HG02870 (cell line): ENCODE measurements at regions not wholly inside any gene's neighbourhood (a gene's known extent, or its start where the extent isn't known, plus 50 kb on each side); places are given as distances from the start of the nearest gene placed in this dataset.

Source experiments
- ATAC-seq: cut with Tn5 transposase; IDR thresholded peaks from one replicate; pipeline ENCODE4 v1.9.1; 2021; ENCODE audit warnings: mild to moderate bottlenecking, moderate library complexity; ENCODE audit not compliant: unreplicated experiment

GRCh38 chr1:81700728-81701470 is 99.8 kb upstream of the ADGRL2 start:
- ATAC-seq, result no peak

GRCh38 chr1:81699234-81699633 is 101.5 kb upstream of the ADGRL2 start:
- no peak for ATAC-seq

GRCh38 chr1:81695741-81696140 is 105.0 kb upstream of the ADGRL2 start:
- ATAC-seq, result no peak

- no peak for ATAC-seq
Measured at GRCh38 chr1:81693316-81693715, 107.4 kb upstream of the ADGRL2 start.

DNA sequence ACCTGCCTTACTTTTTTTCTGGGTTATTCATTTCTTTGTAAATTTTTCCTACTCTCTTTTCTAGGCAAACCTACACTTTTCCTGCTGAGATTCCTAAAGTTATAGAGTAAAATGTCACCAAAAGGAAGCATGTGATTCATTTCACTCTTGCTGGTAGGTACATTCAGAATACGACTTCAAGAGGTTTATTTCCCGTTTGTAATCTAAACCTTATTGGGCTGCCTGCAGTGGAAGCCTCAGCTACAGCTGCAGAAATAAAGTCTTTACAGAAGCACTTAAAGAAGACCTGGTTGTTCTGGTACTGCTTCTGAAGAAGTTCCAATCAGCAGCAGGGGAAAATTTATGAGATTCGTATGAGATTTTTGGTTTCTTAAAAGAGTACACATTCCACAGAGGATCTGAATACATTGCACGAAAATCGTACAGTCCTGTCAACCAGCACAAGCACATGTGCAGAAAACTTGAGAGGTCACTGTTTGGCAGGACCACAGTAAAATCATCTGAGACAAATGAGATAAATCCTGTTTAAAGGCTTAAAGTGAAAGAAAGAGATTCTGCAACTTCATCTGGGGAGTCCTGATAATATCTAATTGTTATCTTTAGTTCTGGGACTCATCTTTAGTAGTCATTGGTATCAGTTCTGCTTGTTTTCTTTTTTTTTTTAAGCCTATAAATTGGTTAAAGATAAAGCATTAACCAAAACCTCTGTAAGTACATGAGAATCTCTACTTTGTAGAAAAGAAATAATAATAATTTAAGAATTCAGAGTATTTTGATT is 109.9 kb upstream of the ADGRL2 start:
- no peak for ATAC-seq

GRCh38 chr1:81689531-81689941 is 111.2 kb upstream of the ADGRL2 start:
- ATAC-seq, result no peak

DNA sequence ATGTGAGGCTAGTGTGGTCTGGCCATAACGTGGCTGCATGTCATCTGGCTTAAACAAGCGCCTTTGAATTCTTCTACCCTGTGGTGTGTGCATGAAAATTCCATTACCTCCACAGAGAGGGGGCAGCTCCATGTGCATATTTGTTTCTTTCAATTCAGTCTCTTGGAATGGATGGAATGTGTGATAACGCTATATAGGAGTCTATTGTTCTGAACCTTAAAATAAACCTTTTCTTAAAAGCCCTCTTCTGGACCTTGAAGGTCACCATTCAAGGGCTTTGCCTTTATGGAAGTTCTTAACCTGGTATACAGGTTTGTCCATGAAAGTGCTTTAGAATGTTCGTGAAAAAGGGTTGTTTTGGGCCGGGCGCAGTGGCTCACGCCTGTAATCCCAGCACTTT is 118.2 kb upstream of the ADGRL2 start:
- ATAC-seq, result no peak

GRCh38 chr1:81681601-81682266 is 119.0 kb upstream of the ADGRL2 start:
- no peak for ATAC-seq

DNA sequence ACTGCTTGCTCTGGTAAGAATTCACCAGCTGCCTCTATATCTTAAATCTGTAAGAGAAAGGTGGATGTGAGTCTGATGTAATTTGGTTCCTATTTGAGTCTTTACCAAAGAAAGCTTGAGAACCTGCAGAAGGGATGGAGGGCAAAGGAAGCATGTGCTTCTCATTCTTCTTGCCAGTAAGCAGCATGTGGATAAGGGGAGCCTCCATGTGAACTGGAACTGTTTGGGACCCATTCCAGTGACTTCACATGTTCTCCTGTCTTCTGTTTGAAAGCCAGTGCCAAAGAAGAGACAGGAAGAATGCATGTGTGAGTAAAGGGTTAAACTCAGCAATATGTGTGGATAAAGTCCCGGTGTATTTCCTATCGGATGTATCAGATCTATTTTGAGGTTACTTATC is 119.6 kb upstream of the ADGRL2 start:
- ATAC-seq, result no peak

GRCh38 chr1:81679942-81680341 is 120.8 kb upstream of the ADGRL2 start:
- no peak for ATAC-seq

GRCh38 chr1:81678779-81679178 is 122.0 kb upstream of the ADGRL2 start:
- no peak for ATAC-seq

DNA sequence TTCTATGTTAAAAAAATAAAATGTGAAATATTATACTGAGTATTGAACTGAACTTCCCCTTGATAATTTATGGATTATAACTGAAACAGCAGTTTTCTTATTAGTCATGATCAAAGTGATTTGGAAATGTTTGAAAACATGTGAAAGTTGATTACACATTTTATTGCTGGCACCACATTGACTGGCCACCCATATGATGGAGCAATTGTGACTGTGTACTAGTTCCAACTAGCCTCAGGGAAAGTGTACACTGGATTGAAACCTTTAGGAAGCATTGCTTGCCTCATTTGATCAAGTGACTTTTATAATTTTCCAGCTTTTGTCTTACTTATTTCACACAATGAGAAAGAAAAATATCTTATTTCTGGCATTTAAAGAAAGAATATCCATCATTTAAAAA is 128.0 kb upstream of the ADGRL2 start:
- ATAC-seq, result no peak

DNA sequence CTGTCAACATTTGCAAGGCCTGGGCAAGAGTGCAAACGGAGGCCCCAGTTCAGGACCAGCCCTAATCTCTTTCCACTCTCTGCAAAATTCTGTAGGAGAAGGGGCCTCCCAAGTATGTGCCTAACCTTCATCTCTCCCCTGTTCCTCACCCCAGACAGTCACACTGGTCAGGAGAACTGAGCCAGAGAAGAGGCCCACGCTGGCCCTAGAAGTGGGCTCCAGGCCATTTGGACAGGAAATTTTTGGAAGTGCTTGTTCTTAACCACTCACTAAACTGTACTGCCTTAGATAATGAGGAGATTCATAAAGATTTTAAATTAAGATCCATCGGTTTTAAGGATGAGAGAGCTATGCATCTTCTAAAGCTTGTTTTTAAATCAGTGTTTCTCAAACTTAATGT is 129.7 kb upstream of the ADGRL2 start:
- no peak for ATAC-seq

DNA sequence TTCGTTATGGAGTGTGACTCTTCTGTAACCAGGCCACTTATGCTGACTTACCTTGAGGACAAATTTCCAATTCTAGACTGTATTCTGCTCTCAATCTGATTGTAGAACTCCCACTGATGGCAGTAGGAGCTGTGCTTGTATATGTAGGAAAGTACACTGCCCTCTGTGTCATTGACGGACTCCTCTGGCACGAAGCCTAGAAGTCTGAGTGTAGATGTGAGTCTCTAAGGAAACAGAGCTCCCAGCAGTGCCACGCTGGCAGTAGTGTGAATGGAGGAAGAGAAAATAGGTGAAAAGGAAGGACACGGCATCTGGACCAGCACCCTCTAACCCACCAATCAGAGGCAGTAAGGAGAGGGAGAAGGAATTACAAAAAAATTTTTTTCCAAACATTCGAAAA is 130.4 kb upstream of the ADGRL2 start:
- no peak for ATAC-seq

GRCh38 chr1:81666586-81666985 is 134.1 kb upstream of the ADGRL2 start:
- ATAC-seq, result no peak

DNA sequence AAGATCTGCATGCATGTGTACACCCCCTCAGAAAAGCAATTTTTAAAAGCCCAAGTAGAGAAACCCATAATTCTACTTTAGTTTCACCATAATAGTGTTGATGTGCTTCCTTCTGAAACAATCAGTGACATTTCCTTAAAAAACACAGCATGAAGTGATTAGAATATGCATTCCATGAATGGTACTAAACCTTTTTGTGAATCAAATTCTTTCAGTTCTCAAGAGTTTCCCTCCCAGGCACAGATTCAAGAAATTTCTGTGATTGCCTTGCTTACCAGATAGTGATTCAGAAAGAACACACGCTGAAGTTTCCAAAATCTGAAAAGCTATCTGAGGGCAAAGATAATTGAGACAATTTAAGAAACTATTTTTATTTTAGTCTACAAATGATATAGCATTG is 136.4 kb upstream of the ADGRL2 start:
- no peak for ATAC-seq

DNA sequence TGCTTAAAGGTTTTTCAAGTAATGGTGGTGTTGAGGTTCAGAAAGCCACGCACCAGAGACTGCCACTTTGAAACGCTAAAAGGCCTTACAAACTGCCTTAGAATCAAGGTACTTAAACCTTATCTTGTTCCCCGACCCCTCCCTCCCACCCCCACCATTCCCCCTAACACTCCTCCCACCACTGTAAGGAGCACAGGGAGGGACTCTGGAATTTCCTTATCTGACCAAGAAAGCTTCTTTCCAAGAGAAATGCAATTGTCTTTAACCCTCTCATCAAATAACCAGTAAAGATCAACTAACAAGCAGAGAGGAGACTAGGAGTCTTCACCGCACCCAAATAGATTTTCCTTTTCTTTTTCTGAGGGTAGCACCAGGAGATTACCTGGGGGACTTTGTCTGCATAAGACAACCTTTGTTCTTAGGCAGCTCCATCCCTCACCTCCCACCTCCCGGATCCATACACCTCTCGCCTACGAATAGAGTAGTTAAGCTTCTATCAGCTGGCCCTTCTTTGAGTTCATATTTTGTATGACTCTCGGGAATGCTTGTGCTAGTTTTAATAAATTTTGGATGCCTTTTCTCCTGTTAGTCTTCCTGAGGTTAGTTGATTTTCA is 137.7 kb upstream of the ADGRL2 start:
- ATAC-seq, result no peak

GRCh38 chr1:81660286-81660685 is 140.4 kb upstream of the ADGRL2 start:
- no peak for ATAC-seq

GRCh38 chr1:81654657-81655056 is 146.1 kb upstream of the ADGRL2 start:
- ATAC-seq, result no peak

- no peak for ATAC-seq
Measured at GRCh38 chr1:81654147-81654546, 146.6 kb upstream of the ADGRL2 start.

GRCh38 chr1:81650776-81651175 is 150.0 kb upstream of the ADGRL2 start:
- ATAC-seq, result no peak
